ENCODE measurements at regions not wholly inside any gene's neighbourhood (a gene's known extent, or its start where the extent isn't known, plus 50 kb on each side); places are given as distances from the start of the nearest gene placed in this dataset.

DNA sequence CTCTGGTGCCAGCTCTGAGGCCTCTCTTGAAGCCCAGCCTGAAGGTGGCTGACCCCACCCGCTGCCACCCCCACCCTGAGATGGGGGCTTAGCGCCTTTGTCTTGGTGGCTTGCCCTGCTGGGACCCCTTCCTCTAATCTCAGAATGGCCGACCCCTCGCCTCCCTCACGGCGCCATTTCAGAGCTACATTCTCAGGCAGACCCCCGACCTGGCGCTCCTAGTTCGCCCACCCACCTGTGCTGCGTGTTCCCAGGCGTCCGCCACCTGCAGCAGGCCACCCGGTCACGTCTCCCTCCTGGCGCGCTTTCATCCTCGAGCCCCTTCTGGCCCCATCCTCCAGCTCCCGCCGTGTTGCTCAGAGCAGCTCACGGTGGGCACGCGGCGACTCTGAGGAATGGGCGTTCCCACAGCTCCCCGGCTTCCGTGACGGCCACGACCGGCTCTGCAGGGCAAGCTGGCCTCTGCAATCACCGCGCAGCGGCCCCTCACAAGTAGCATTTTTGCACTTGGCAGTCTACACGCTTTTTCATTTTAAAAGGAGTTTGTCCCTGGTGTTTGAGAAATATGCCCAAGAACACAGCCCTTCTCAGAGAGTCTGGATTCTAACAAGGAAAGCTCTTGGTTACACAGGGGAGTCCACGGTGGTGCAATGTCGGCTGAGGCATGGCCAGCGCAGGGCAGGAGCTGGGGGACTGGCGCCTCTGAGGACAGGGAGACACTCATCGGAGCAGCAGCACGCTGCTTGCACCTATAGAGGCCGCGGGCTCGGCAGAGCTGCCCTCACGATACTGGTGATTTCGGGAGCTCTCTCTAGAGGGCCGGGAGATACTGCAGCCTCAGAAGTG lies 105.7 kb upstream of the C14orf180 start:
- ChIA-PET CTCF (no interaction called here), POLR2A (no interaction called here)
- no peak for ATAC-seq (ENCODE audit: poor library complexity)
- no peak overlapping the region for H3K27ac Mint-ChIP-seq
- no peaks in the 10 kb centered on the region for H3K9me3 Mint-ChIP-seq
- no peak overlapping the region for H3K4me3 ChIP-seq (ENCODE audit: low read length)
- H3K36me3 ChIP-seq (ENCODE audit: insufficient read depth, low read length): no peaks in the 10 kb centered on the region
- no peaks in the 10 kb centered on the region for H3K36me3 Mint-ChIP-seq (ENCODE audit: low read depth)
- H3K27me3 Mint-ChIP-seq: peaks cover 9% of the 10 kb centered on the region
- no peak overlapping the region for H3K27ac ChIP-seq (ENCODE audit: low read depth in 1 of 2, low read length in 2 of 2)
- no peaks in the 10 kb centered on the region for H3K27me3 ChIP-seq (ENCODE audit: control insufficient read depth in 1 of 2, insufficient read depth in 2 of 2, low read length in 2 of 2)
- H3K4me3 Mint-ChIP-seq: no peak overlapping the region
- intact Hi-C loops (cut with DNase I, micrococcal nuclease): no loop called here
- no peaks in the 10 kb centered on the region for H3K4me1 Mint-ChIP-seq (ENCODE audit: low read depth)
- TF ChIP-seq CTCF (IDR thresholded peaks at IDR 0.05): no peak
- DNase-seq: no peak
- H3K4me1 ChIP-seq (ENCODE audit: insufficient read depth, low read length): no peaks in the 10 kb centered on the region
- peaks cover 0 to 11% of the 10 kb centered on the region in 2 experiments for H3K9me3 ChIP-seq (ENCODE audit: control insufficient read depth in 1 of 2, insufficient read depth in 1 of 2, low read length in 2 of 2)

DNA sequence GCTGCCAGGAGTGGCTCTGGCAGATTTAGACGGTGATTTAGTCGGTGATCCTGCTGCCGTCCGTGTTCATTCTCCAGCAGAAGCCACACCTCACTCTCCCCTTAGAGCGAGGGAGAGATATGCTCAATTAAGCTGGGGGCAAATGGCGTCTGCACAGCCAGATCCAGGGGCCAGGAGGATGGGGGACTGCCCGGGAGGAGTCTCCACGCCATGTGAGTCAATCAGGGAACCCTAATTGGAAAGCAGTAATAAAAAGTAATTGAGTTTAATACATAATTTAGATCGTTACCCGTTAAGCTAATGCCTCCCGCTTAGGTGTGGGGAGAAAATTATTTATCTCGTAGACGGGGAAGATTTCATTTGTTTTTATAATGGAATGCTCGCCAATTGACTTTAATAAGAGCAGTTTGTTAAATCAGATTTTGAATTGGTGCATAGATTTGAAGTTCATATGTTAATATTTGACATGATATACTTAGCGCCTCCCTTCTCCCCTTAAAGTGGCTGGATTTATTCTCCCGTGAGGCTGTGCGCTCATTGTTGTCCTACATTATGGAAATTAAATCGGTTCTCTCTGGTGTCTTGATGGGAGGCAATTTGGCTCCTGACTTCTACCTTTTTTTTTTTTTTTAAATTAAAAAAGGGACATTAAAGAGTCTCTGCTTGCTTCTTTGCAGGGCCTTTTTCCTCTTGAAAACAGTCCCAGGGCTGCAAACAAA lies 104.9 kb upstream of the C14orf180 start:
- no peaks in the 10 kb centered on the region for H3K9me3 Mint-ChIP-seq
- no peak overlapping the region for H3K27ac Mint-ChIP-seq
- TF ChIP-seq CTCF (IDR thresholded peaks at IDR 0.05): no peak
- Histone ChIP-seq H3K27me3 (ENCODE audit: control insufficient read depth in 1 of 2, insufficient read depth in 2 of 2, low read length in 2 of 2) (no peaks in the 10 kb centered on the region), H3K4me1 (ENCODE audit: insufficient read depth, low read length) (no peaks in the 10 kb centered on the region), H3K36me3 (ENCODE audit: insufficient read depth, low read length) (no peaks in the 10 kb centered on the region), H3K9me3 (ENCODE audit: control insufficient read depth in 1 of 2, insufficient read depth in 1 of 2, low read length in 2 of 2) (peaks cover 0 to 19% of the 10 kb centered on the region in 2 experiments), H3K4me3 (ENCODE audit: low read length) (no peak overlapping the region), H3K27ac (ENCODE audit: low read depth in 1 of 2, low read length in 2 of 2) (no peak overlapping the region)
- ChIA-PET CTCF (no interaction called here), POLR2A (no interaction called here)
- no peaks in the 10 kb centered on the region for H3K36me3 Mint-ChIP-seq (ENCODE audit: low read depth)
- no peak for DNase-seq
- peaks cover 9% of the 10 kb centered on the region for H3K27me3 Mint-ChIP-seq
- ATAC-seq (ENCODE audit: poor library complexity): no peak
- no peak overlapping the region for H3K4me3 Mint-ChIP-seq
- no peaks in the 10 kb centered on the region for H3K4me1 Mint-ChIP-seq (ENCODE audit: low read depth)
- intact Hi-C loops (cut with DNase I, micrococcal nuclease): no loop called here

GRCh38 chr14:104475256-104475655 lies 104.3 kb upstream of the C14orf180 start:
- Histone ChIP-seq H3K27ac (ENCODE audit: low read depth in 1 of 2, low read length in 2 of 2) (no peak overlapping the region), H3K36me3 (ENCODE audit: insufficient read depth, low read length) (no peaks in the 10 kb centered on the region), H3K4me3 (ENCODE audit: low read length) (no peak overlapping the region), H3K4me1 (ENCODE audit: insufficient read depth, low read length) (no peaks in the 10 kb centered on the region), H3K9me3 (ENCODE audit: control insufficient read depth in 1 of 2, insufficient read depth in 1 of 2, low read length in 2 of 2) (peaks cover 0 to 25% of the 10 kb centered on the region in 2 experiments), H3K27me3 (ENCODE audit: control insufficient read depth in 1 of 2, insufficient read depth in 2 of 2, low read length in 2 of 2) (no peaks in the 10 kb centered on the region)
- Mint-ChIP-seq H3K4me3 (no peak overlapping the region), H3K9me3 (no peaks in the 10 kb centered on the region), H3K27me3 (peaks cover 9% of the 10 kb centered on the region), H3K36me3 (ENCODE audit: low read depth) (no peaks in the 10 kb centered on the region), H3K27ac (no peak overlapping the region), H3K4me1 (ENCODE audit: low read depth) (no peaks in the 10 kb centered on the region)
- intact Hi-C loops (cut with DNase I, micrococcal nuclease): no loop called here
- CTCF ChIA-PET: no interaction called here
- DNase-seq (no peak), ATAC-seq (ENCODE audit: poor library complexity) (no peak)
- POLR2A ChIA-PET: no interaction called here
- TF ChIP-seq CTCF (IDR thresholded peaks at IDR 0.05): no peak
